H1 (cell line): ENCODE measurements at regions not wholly inside any gene's neighbourhood (a gene's known extent, or its start where the extent isn't known, plus 50 kb on each side); places are given as distances from the start of the nearest gene placed in this dataset.

ENCODE experiments used
- CTCF ChIA-PET: fragments of 300-600 bp; sonication (Branson Sonifier 250); formaldehyde crosslinking; loops from one replicate; lab custom pipeline; 2021; ENCODE audit not compliant: partially characterized antibody; lab: Charles Lee
- POLR2A ChIA-PET: fragments of 300-600 bp; sonication (Branson Sonifier 250); formaldehyde crosslinking; loops from one replicate; lab custom pipeline; 2021; ENCODE audit warnings: inconsistent platforms; ENCODE audit not compliant: partially characterized antibody; lab: Charles Lee
- DNase-seq, 2 experiments: peaks; one replicate each; pipeline versions ENCODE4 v3.0.0 to v3.0.0-alpha.2; 2010 to 2022; ENCODE audit warnings: low spot score in 2 of 2, low read depth in 1 of 2, mixed read lengths in 1 of 2
- FAIRE-seq: peaks from 2 replicates; lab custom pipeline; 2011; peaks lifted over from hg19 to GRCh38; lab: Jason Lieb, UNC
- H2AFZ ChIP-seq: 2 replicates; pipeline ENCODE4 v1.8.1; 2012; ENCODE audit warnings: low read length, inconsistent platforms
- H2AK5ac ChIP-seq: 2 replicates; pipeline ENCODE4 v1.6.1; 2013; ENCODE audit warnings: low read depth, low read length
- H2BK120ac ChIP-seq: replicated peaks from 2 replicates; pipeline ENCODE3; 2013; ENCODE audit warnings: low read depth, low read length, inconsistent platforms
- H2BK12ac ChIP-seq: 2 replicates; pipeline ENCODE4 v1.6.1; 2013; ENCODE audit warnings: low read depth, low read length
- H2BK15ac ChIP-seq: 2 replicates; pipeline ENCODE4 v1.6.1; 2013; ENCODE audit warnings: low read length
- H2BK20ac ChIP-seq: 2 replicates; pipeline ENCODE4 v1.6.1; 2013; ENCODE audit warnings: low read length
- H2BK5ac ChIP-seq: 2 replicates; pipeline ENCODE4 v1.6.1; 2013; ENCODE audit warnings: low read depth, low read length
- H3K14ac ChIP-seq: 2 replicates; pipeline ENCODE4 v1.6.1; 2013; ENCODE audit warnings: inconsistent platforms; ENCODE audit not compliant: insufficient read length
- H3K18ac ChIP-seq: 2 replicates; pipeline ENCODE4 v1.6.1; 2013; ENCODE audit warnings: low read length; ENCODE audit errors: extremely low read depth
- H3K23ac ChIP-seq: 2 replicates; pipeline ENCODE4 v1.6.1; 2013; ENCODE audit warnings: inconsistent platforms; ENCODE audit not compliant: insufficient read length
- H3K23me2 ChIP-seq: 2 replicates; pipeline ENCODE4 v1.6.1; 2013; ENCODE audit warnings: low read depth, low read length
- H3K27ac ChIP-seq: 2 replicates; pipeline ENCODE4 v1.6.1; 2011; ENCODE audit warnings: low read depth, low read length, inconsistent platforms
- H3K27me3 ChIP-seq, 4 experiments: replicated peaks in 1 of 4; 1 replicate in 1 of 4; 2 replicates in 3 of 4; pipeline versions ENCODE4 v1.6.1 to v1.8.1; 2011 to 2013; ENCODE audit warnings: low read length in 3 of 4, mild to moderate bottlenecking in 3 of 4, inconsistent platforms in 2 of 4, mixed read lengths in 2 of 4, moderate library complexity in 1 of 4; ENCODE audit not compliant: control insufficient read depth in 3 of 4, insufficient read depth in 3 of 4; ENCODE audit errors: extremely low read depth in 1 of 4
- H3K36me3 ChIP-seq, 4 experiments: 2 replicates each; pipeline versions ENCODE4 v1.6.1 to v1.8.1; 2011 to 2013; ENCODE audit warnings: mild to moderate bottlenecking in 4 of 4, low read length in 3 of 4, moderate library complexity in 2 of 4, control low read depth in 1 of 4, inconsistent platforms in 1 of 4; ENCODE audit not compliant: insufficient read depth in 4 of 4, control insufficient read depth in 2 of 4
- H3K4ac ChIP-seq: replicated peaks from 2 replicates; pipeline ENCODE3; 2013; ENCODE audit warnings: low read length, low read depth, mixed read lengths, inconsistent platforms; ENCODE audit not compliant: insufficient read length
- H3K4me1 ChIP-seq, 4 experiments: replicated peaks in 1 of 4; 1 replicate in 1 of 4; 2 replicates in 3 of 4; pipeline versions ENCODE4 v1.6.1 to v1.8.1; 2011 to 2013; ENCODE audit warnings: low read length in 3 of 4, inconsistent platforms in 2 of 4, mixed read lengths in 1 of 4; ENCODE audit not compliant: insufficient read depth in 4 of 4, control insufficient read depth in 3 of 4
- H3K4me2 ChIP-seq, 2 experiments: 2 replicates each; pipeline versions ENCODE4 v1.6.1 to v1.8.1; 2011 to 2013; ENCODE audit warnings: low read depth in 2 of 2, low read length in 2 of 2, control low read depth in 1 of 2, inconsistent platforms in 1 of 2, mild to moderate bottlenecking in 1 of 2; ENCODE audit not compliant: insufficient read depth in 1 of 2
- H3K4me3 ChIP-seq, 4 experiments: fragments of 200-600, 300-600 bp in 1 of 4; sonication (generic), shearing (Covaris generic), sonication (Bioruptor Twin) in 1 of 4; 2 replicates each; pipeline versions ENCODE4 v1.5.1 to v1.8.1; 2011 to 2016; ENCODE audit warnings: low read length in 4 of 4, low read depth in 3 of 4, control low read depth in 2 of 4, inconsistent platforms in 2 of 4, mild to moderate bottlenecking in 2 of 4, mixed read lengths in 1 of 4, moderate library complexity in 1 of 4; ENCODE audit not compliant: insufficient read depth in 2 of 4; ENCODE audit errors: extremely low read depth in 1 of 4
- H3K56ac ChIP-seq: replicated peaks from 2 replicates; pipeline ENCODE3; 2013; ENCODE audit warnings: low read depth, mild to moderate bottlenecking, mixed read lengths, low read length, inconsistent platforms; ENCODE audit not compliant: insufficient read length
- H3K79me1 ChIP-seq: 2 replicates; pipeline ENCODE4 v1.6.1; 2013; ENCODE audit warnings: low read depth, low read length, control low read depth
- H3K79me2 ChIP-seq, 2 experiments: 2 replicates each; pipeline versions ENCODE4 v1.6.1 to v1.8.1; 2012 to 2013; ENCODE audit warnings: low read length in 2 of 2, mild to moderate bottlenecking in 2 of 2, inconsistent platforms in 1 of 2; ENCODE audit not compliant: insufficient read depth in 2 of 2, control insufficient read depth in 1 of 2
- H3K9ac ChIP-seq, 4 experiments: replicated peaks in 1 of 4; 1 replicate in 1 of 4; 2 replicates in 3 of 4; pipeline versions ENCODE4 v1.6.1 to v1.8.1; 2011 to 2013; ENCODE audit warnings: low read depth in 3 of 4, low read length in 3 of 4, control low read depth in 2 of 4, mild to moderate bottlenecking in 2 of 4, moderate library complexity in 2 of 4, inconsistent platforms in 1 of 4; ENCODE audit errors: extremely low read depth in 1 of 4
- H3K9me3 ChIP-seq, 2 experiments: 2 replicates each; pipeline versions ENCODE4 v1.6.1 to v1.8.1; 2012 to 2013; ENCODE audit warnings: mild to moderate bottlenecking in 2 of 2, moderate library complexity in 2 of 2, control low read depth in 1 of 2, inconsistent platforms in 1 of 2, low read depth in 1 of 2, low read length in 1 of 2, mixed read lengths in 1 of 2; ENCODE audit not compliant: insufficient read depth in 2 of 2
- H4K20me1 ChIP-seq, 2 experiments: replicated peaks in 1 of 2; 2 replicates each; pipeline versions ENCODE3 to v1.8.1; 2011 to 2013; ENCODE audit warnings: inconsistent platforms in 2 of 2, low read length in 2 of 2, mild to moderate bottlenecking in 1 of 2; ENCODE audit not compliant: insufficient read depth in 2 of 2, control insufficient read depth in 1 of 2
- H4K5ac ChIP-seq: 2 replicates; pipeline ENCODE4 v1.6.1; 2013; ENCODE audit warnings: low read length, low read depth, mixed read lengths, inconsistent platforms; ENCODE audit not compliant: insufficient read length
- H4K8ac ChIP-seq: 2 replicates; pipeline ENCODE4 v1.8.0; 2013; ENCODE audit warnings: mild to moderate bottlenecking, moderate library complexity, low read length, inconsistent platforms; ENCODE audit not compliant: insufficient read depth; ENCODE audit errors: extremely low read depth
- H4K91ac ChIP-seq: replicated peaks from 2 replicates; pipeline ENCODE3; 2013; ENCODE audit warnings: low read length, mixed read lengths, inconsistent platforms; ENCODE audit not compliant: insufficient read length
- POLR2AphosphoS5 ChIP-seq: IDR thresholded peaks from 2 replicates; pipeline ENCODE4 v1.6.1; 2011; ENCODE audit warnings: low read depth, low read length

DNA sequence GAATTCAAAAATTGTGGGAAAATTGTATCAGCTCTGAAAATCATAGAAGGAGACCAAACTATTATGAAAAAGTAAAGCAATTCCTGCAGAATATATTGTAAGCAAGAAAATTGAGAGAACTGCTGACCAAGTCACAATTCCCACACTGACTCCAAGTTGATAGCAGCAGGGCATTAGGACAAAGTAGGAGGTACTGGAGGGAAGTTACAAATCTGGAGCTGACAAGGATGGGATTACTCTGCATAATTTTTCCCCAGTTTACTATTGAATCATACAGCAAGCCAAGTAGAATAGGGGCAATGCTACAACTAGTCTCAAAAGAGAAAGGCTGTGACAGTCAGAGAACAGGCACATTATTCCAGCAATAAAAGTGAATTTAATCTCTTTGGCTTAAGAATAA is 161.3 kb upstream of the USP25 start:
- Histone ChIP-seq H3K9ac (no peak overlapping the region), H3K4me3 (no peak overlapping the region), H2BK12ac (no peak overlapping the region), H3K9me3 (no peaks in the 10 kb centered on the region), H2AK5ac (no peak overlapping the region), H3K14ac (no peak overlapping the region), H3K27ac (no peak overlapping the region), H2BK120ac (no peak overlapping the region), H4K5ac (no peak overlapping the region), H3K4me2 (no peak overlapping the region), H3K4me1 (no peaks in the 10 kb centered on the region), H3K27me3 (no peaks in the 10 kb centered on the region), H3K36me3 (no peaks in the 10 kb centered on the region), H3K23ac (no peak overlapping the region), H3K23me2 (no peaks in the 10 kb centered on the region), H3K56ac (no peak overlapping the region), H2AFZ (no peak overlapping the region), H2BK20ac (no peak overlapping the region), H4K8ac (no peak overlapping the region), H3K79me2 (no peaks in the 10 kb centered on the region), H4K20me1 (no peaks in the 10 kb centered on the region), H2BK15ac (no peak overlapping the region), H3K4ac (no peak overlapping the region), H4K91ac (no peak overlapping the region), H3K18ac (no peak overlapping the region), H2BK5ac (no peak overlapping the region), H3K79me1 (no peaks in the 10 kb centered on the region)
- DNase-seq, result no peak
- no peak for FAIRE-seq
- CTCF ChIA-PET, result no interaction called here
- TF ChIP-seq POLR2AphosphoS5, result no peak
- POLR2A ChIA-PET, result no interaction called here
